H1 (cell line): ENCODE measurements at regions not wholly inside any gene's neighbourhood (a gene's known extent, or its start where the extent isn't known, plus 50 kb on each side); places are given as distances from the start of the nearest gene placed in this dataset.

Experiments used
- CTCF ChIA-PET: fragments of 300-600 bp; sonication (Branson Sonifier 250); formaldehyde crosslinking; loops from one replicate; lab custom pipeline; 2021; ENCODE audit not compliant: partially characterized antibody; lab: Charles Lee
- POLR2A ChIA-PET: fragments of 300-600 bp; sonication (Branson Sonifier 250); formaldehyde crosslinking; loops from one replicate; lab custom pipeline; 2021; ENCODE audit warnings: inconsistent platforms; ENCODE audit not compliant: partially characterized antibody; lab: Charles Lee
- DNase-seq, 2 experiments: peaks; one replicate each; pipeline versions ENCODE4 v3.0.0 to v3.0.0-alpha.2; 2010 to 2022; ENCODE audit warnings: low spot score in 2 of 2, low read depth in 1 of 2, mixed read lengths in 1 of 2
- FAIRE-seq: peaks from 2 replicates; lab custom pipeline; 2011; peaks lifted over from hg19 to GRCh38; lab: Jason Lieb, UNC
- H2AFZ ChIP-seq: 2 replicates; pipeline ENCODE4 v1.8.1; 2012; ENCODE audit warnings: low read length, inconsistent platforms
- H2AK5ac ChIP-seq: 2 replicates; pipeline ENCODE4 v1.6.1; 2013; ENCODE audit warnings: low read depth, low read length
- H2BK120ac ChIP-seq: replicated peaks from 2 replicates; pipeline ENCODE3; 2013; ENCODE audit warnings: low read depth, low read length, inconsistent platforms
- H2BK12ac ChIP-seq: 2 replicates; pipeline ENCODE4 v1.6.1; 2013; ENCODE audit warnings: low read depth, low read length
- H2BK15ac ChIP-seq: 2 replicates; pipeline ENCODE4 v1.6.1; 2013; ENCODE audit warnings: low read length
- H2BK20ac ChIP-seq: 2 replicates; pipeline ENCODE4 v1.6.1; 2013; ENCODE audit warnings: low read length
- H2BK5ac ChIP-seq: 2 replicates; pipeline ENCODE4 v1.6.1; 2013; ENCODE audit warnings: low read depth, low read length
- H3K14ac ChIP-seq: 2 replicates; pipeline ENCODE4 v1.6.1; 2013; ENCODE audit warnings: inconsistent platforms; ENCODE audit not compliant: insufficient read length
- H3K18ac ChIP-seq: 2 replicates; pipeline ENCODE4 v1.6.1; 2013; ENCODE audit warnings: low read length; ENCODE audit errors: extremely low read depth
- H3K23ac ChIP-seq: 2 replicates; pipeline ENCODE4 v1.6.1; 2013; ENCODE audit warnings: inconsistent platforms; ENCODE audit not compliant: insufficient read length
- H3K23me2 ChIP-seq: 2 replicates; pipeline ENCODE4 v1.6.1; 2013; ENCODE audit warnings: low read depth, low read length
- H3K27ac ChIP-seq: 2 replicates; pipeline ENCODE4 v1.6.1; 2011; ENCODE audit warnings: low read depth, low read length, inconsistent platforms
- H3K27me3 ChIP-seq, 4 experiments: replicated peaks in 1 of 4; 1 replicate in 1 of 4; 2 replicates in 3 of 4; pipeline versions ENCODE4 v1.6.1 to v1.8.1; 2011 to 2013; ENCODE audit warnings: low read length in 3 of 4, mild to moderate bottlenecking in 3 of 4, inconsistent platforms in 2 of 4, mixed read lengths in 2 of 4, moderate library complexity in 1 of 4; ENCODE audit not compliant: control insufficient read depth in 3 of 4, insufficient read depth in 3 of 4; ENCODE audit errors: extremely low read depth in 1 of 4
- H3K36me3 ChIP-seq, 4 experiments: 2 replicates each; pipeline versions ENCODE4 v1.6.1 to v1.8.1; 2011 to 2013; ENCODE audit warnings: mild to moderate bottlenecking in 4 of 4, low read length in 3 of 4, moderate library complexity in 2 of 4, control low read depth in 1 of 4, inconsistent platforms in 1 of 4; ENCODE audit not compliant: insufficient read depth in 4 of 4, control insufficient read depth in 2 of 4
- H3K4ac ChIP-seq: replicated peaks from 2 replicates; pipeline ENCODE3; 2013; ENCODE audit warnings: low read length, low read depth, mixed read lengths, inconsistent platforms; ENCODE audit not compliant: insufficient read length
- H3K4me1 ChIP-seq, 4 experiments: replicated peaks in 1 of 4; 1 replicate in 1 of 4; 2 replicates in 3 of 4; pipeline versions ENCODE4 v1.6.1 to v1.8.1; 2011 to 2013; ENCODE audit warnings: low read length in 3 of 4, inconsistent platforms in 2 of 4, mixed read lengths in 1 of 4; ENCODE audit not compliant: insufficient read depth in 4 of 4, control insufficient read depth in 3 of 4
- H3K4me2 ChIP-seq, 2 experiments: 2 replicates each; pipeline versions ENCODE4 v1.6.1 to v1.8.1; 2011 to 2013; ENCODE audit warnings: low read depth in 2 of 2, low read length in 2 of 2, control low read depth in 1 of 2, inconsistent platforms in 1 of 2, mild to moderate bottlenecking in 1 of 2; ENCODE audit not compliant: insufficient read depth in 1 of 2
- H3K4me3 ChIP-seq, 4 experiments: fragments of 200-600, 300-600 bp in 1 of 4; sonication (generic), shearing (Covaris generic), sonication (Bioruptor Twin) in 1 of 4; 2 replicates each; pipeline versions ENCODE4 v1.5.1 to v1.8.1; 2011 to 2016; ENCODE audit warnings: low read length in 4 of 4, low read depth in 3 of 4, control low read depth in 2 of 4, inconsistent platforms in 2 of 4, mild to moderate bottlenecking in 2 of 4, mixed read lengths in 1 of 4, moderate library complexity in 1 of 4; ENCODE audit not compliant: insufficient read depth in 2 of 4; ENCODE audit errors: extremely low read depth in 1 of 4
- H3K56ac ChIP-seq: replicated peaks from 2 replicates; pipeline ENCODE3; 2013; ENCODE audit warnings: low read depth, mild to moderate bottlenecking, mixed read lengths, low read length, inconsistent platforms; ENCODE audit not compliant: insufficient read length
- H3K79me1 ChIP-seq: 2 replicates; pipeline ENCODE4 v1.6.1; 2013; ENCODE audit warnings: low read depth, low read length, control low read depth
- H3K79me2 ChIP-seq, 2 experiments: 2 replicates each; pipeline versions ENCODE4 v1.6.1 to v1.8.1; 2012 to 2013; ENCODE audit warnings: low read length in 2 of 2, mild to moderate bottlenecking in 2 of 2, inconsistent platforms in 1 of 2; ENCODE audit not compliant: insufficient read depth in 2 of 2, control insufficient read depth in 1 of 2
- H3K9ac ChIP-seq, 4 experiments: replicated peaks in 1 of 4; 1 replicate in 1 of 4; 2 replicates in 3 of 4; pipeline versions ENCODE4 v1.6.1 to v1.8.1; 2011 to 2013; ENCODE audit warnings: low read depth in 3 of 4, low read length in 3 of 4, control low read depth in 2 of 4, mild to moderate bottlenecking in 2 of 4, moderate library complexity in 2 of 4, inconsistent platforms in 1 of 4; ENCODE audit errors: extremely low read depth in 1 of 4
- H3K9me3 ChIP-seq, 2 experiments: 2 replicates each; pipeline versions ENCODE4 v1.6.1 to v1.8.1; 2012 to 2013; ENCODE audit warnings: mild to moderate bottlenecking in 2 of 2, moderate library complexity in 2 of 2, control low read depth in 1 of 2, inconsistent platforms in 1 of 2, low read depth in 1 of 2, low read length in 1 of 2, mixed read lengths in 1 of 2; ENCODE audit not compliant: insufficient read depth in 2 of 2
- H4K20me1 ChIP-seq, 2 experiments: replicated peaks in 1 of 2; 2 replicates each; pipeline versions ENCODE3 to v1.8.1; 2011 to 2013; ENCODE audit warnings: inconsistent platforms in 2 of 2, low read length in 2 of 2, mild to moderate bottlenecking in 1 of 2; ENCODE audit not compliant: insufficient read depth in 2 of 2, control insufficient read depth in 1 of 2
- H4K5ac ChIP-seq: 2 replicates; pipeline ENCODE4 v1.6.1; 2013; ENCODE audit warnings: low read length, low read depth, mixed read lengths, inconsistent platforms; ENCODE audit not compliant: insufficient read length
- H4K8ac ChIP-seq: 2 replicates; pipeline ENCODE4 v1.8.0; 2013; ENCODE audit warnings: mild to moderate bottlenecking, moderate library complexity, low read length, inconsistent platforms; ENCODE audit not compliant: insufficient read depth; ENCODE audit errors: extremely low read depth
- H4K91ac ChIP-seq: replicated peaks from 2 replicates; pipeline ENCODE3; 2013; ENCODE audit warnings: low read length, mixed read lengths, inconsistent platforms; ENCODE audit not compliant: insufficient read length
- EGR1 ChIP-seq: IDR thresholded peaks from 2 replicates; pipeline ENCODE4 v1.6.1; 2011; ENCODE audit warnings: low read depth, low read length, borderline replicate concordance
- RXRA ChIP-seq: IDR thresholded peaks from 2 replicates; pipeline ENCODE4 v1.6.1; 2011; ENCODE audit warnings: low read depth, mild to moderate bottlenecking, low read length, moderate library complexity; ENCODE audit not compliant: insufficient read depth
- WGBS, 2 experiments: shearing (Covaris generic) in 1 of 2; methylation state at CpG; one replicate each; pipeline versions ENCODE4 v1.1.6 to v1.1.7; 2013 to 2015; ENCODE audit warnings: low lambda C conversion rate in 2 of 2, mixed read lengths in 2 of 2, inconsistent platforms in 1 of 2, low coverage in 1 of 2, missing lambda C conversion rate in 1 of 2; ENCODE audit not compliant: insufficient replicate concordance in 2 of 2, insufficient coverage in 1 of 2, insufficient read length in 1 of 2; ENCODE audit errors: extremely low coverage in 1 of 2, missing lambda C conversion rate in 1 of 2; 5-methylcytosine and 5-hydroxymethylcytosine counted together
- TF ChIP-seq, protein P1 (sequence below): IDR thresholded peaks from 2 replicates; pipeline ENCODE4 v1.6.1; 2012; ENCODE audit warnings: inconsistent platforms

GRCh38 chr11:24070435-24070834, 426.4 kb upstream of the LUZP2 start (continued):
- TF ChIP-seq EGR1, result no peak

GRCh38 chr11:24078018-24078417, 418.8 kb upstream of the LUZP2 start:
- H3K18ac ChIP-seq, result no peak overlapping the region
- H2BK15ac ChIP-seq, result no peak overlapping the region
- ChIA-PET CTCF (interaction anchor here (0.6 to 1.0 kb wide), 3 partner anchors 8 to 13 kb away, joined by 3 to 4 read pairs (median 4); no protein-coding TSS in a partner anchor), POLR2A (no interaction called here)
- H3K23ac ChIP-seq, result no peak overlapping the region
- H3K56ac ChIP-seq, result no peak overlapping the region
- TF ChIP-seq, protein P1, sequence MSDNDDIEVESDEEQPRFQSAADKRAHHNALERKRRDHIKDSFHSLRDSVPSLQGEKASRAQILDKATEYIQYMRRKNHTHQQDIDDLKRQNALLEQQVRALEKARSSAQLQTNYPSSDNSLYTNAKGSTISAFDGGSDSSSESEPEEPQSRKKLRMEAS, result no peak
- TF ChIP-seq RXRA, result no peak
- H4K8ac ChIP-seq, result no peak overlapping the region
- no peak overlapping the region for H3K4ac ChIP-seq
- H3K36me3 ChIP-seq, result no peaks in the 10 kb centered on the region
- H3K4me3 ChIP-seq, result no peak overlapping the region
- no peak overlapping the region for H2BK12ac ChIP-seq
- H3K27ac ChIP-seq, result no peak overlapping the region
- no peaks in the 10 kb centered on the region for H3K4me1 ChIP-seq
- H2BK20ac ChIP-seq, result no peak overlapping the region
- FAIRE-seq (no peak), DNase-seq (no peak)
- no peak overlapping the region for H3K14ac ChIP-seq
- H4K91ac ChIP-seq, result no peak overlapping the region
- H3K23me2 ChIP-seq, result no peaks in the 10 kb centered on the region
- H2BK120ac ChIP-seq, result no peak overlapping the region
- H3K4me2 ChIP-seq, result no peak overlapping the region
- H3K27me3 ChIP-seq, result no peaks in the 10 kb centered on the region
- no peak overlapping the region for H2BK5ac ChIP-seq
- H4K5ac ChIP-seq, result no peak overlapping the region
- H3K79me1 ChIP-seq, result no peaks in the 10 kb centered on the region
- no peaks in the 10 kb centered on the region for H4K20me1 ChIP-seq
- H2AK5ac ChIP-seq, result no peak overlapping the region
- WGBS, 2 experiments, result 88% methylated on average over 3 of the region's 3 CpGs; no CpG with 5 or more reads in 1 of the 2 experiments
- no peaks in the 10 kb centered on the region for H3K9me3 ChIP-seq
- no peak overlapping the region for H3K9ac ChIP-seq
- H3K79me2 ChIP-seq, result no peaks in the 10 kb centered on the region
- H2AFZ ChIP-seq, result no peak overlapping the region
